Stimulated activated naive B cell treated with anti-CD40 and anti-IgM and Interleukin-4, amounts not matched to agents 10 μg/mL and 1 μg/mL and 100 μg/mL, for 72 hours (primary cell): ENCODE measurements at regions not wholly inside any gene's neighbourhood (a gene's known extent, or its start where the extent isn't known, plus 50 kb on each side); places are given as distances from the start of the nearest gene placed in this dataset.

ENCODE experiments used
- ATAC-seq, 2 donors: fragments of 150-1000 bp; cut with Tn5 transposase; replicated peaks; 2 replicates each; pipeline ENCODE4 v1.10.0; 2021; ENCODE audit warnings: moderate library complexity in 1 of 2
- DNase-seq: peaks from one replicate; pipeline ENCODE4 v3.0.0; 2021
- H3K27ac Mint-ChIP-seq: one replicate; pipeline ENCODE4 v1.8.0; 2022; ENCODE audit warnings: mild to moderate bottlenecking, mixed read lengths
- H3K27me3 Mint-ChIP-seq, 2 donors: one replicate each; pipeline ENCODE4 v1.8.0; 2022; ENCODE audit warnings: mixed read lengths in 2 of 2
- H3K36me3 Mint-ChIP-seq, 2 donors: one replicate each; pipeline ENCODE4 v1.8.0; 2022; ENCODE audit warnings: mixed read lengths in 2 of 2, mild to moderate bottlenecking in 1 of 2
- H3K4me1 Mint-ChIP-seq, 2 donors: one replicate each; pipeline ENCODE4 v1.8.0; 2022; ENCODE audit warnings: mixed read lengths in 2 of 2, mild to moderate bottlenecking in 1 of 2
- H3K4me3 Mint-ChIP-seq, 2 donors: one replicate each; pipeline ENCODE4 v1.8.0; 2022; ENCODE audit warnings: mild to moderate bottlenecking in 2 of 2, mixed read lengths in 2 of 2, moderate library complexity in 1 of 2
- H3K9me3 Mint-ChIP-seq, 2 donors: one replicate each; pipeline ENCODE4 v1.8.0; 2022; ENCODE audit warnings: mixed read lengths in 2 of 2, mild to moderate bottlenecking in 1 of 2

- H3K9me3 Mint-ChIP-seq: no peaks in the 10 kb centered on the region
- H3K36me3 Mint-ChIP-seq: no peaks in the 10 kb centered on the region
- no peaks in the 10 kb centered on the region for H3K4me1 Mint-ChIP-seq
- H3K27ac Mint-ChIP-seq: no peak overlapping the region
- H3K4me3 Mint-ChIP-seq: no peak overlapping the region
- H3K27me3 Mint-ChIP-seq: peaks cover 0 to 13% of the 10 kb centered on the region in 2 donors
- DNase-seq (no peak), ATAC-seq (no peak)
Measured at GRCh38 chr16:9409560-9410493, 318.4 kb downstream of the HAPSTR1 start.

- peaks cover 0 to 13% of the 10 kb centered on the region in 2 donors for H3K27me3 Mint-ChIP-seq
- ATAC-seq (no peak), DNase-seq (no peak)
- H3K4me1 Mint-ChIP-seq: no peaks in the 10 kb centered on the region
- no peak overlapping the region for H3K27ac Mint-ChIP-seq
- H3K4me3 Mint-ChIP-seq: no peak overlapping the region
- peaks cover 2 to 3% of the 10 kb centered on the region in 2 donors for H3K9me3 Mint-ChIP-seq
- peaks cover 0 to 2% of the 10 kb centered on the region in 2 donors for H3K36me3 Mint-ChIP-seq
Measured at GRCh38 chr16:9411426-9411825, 320.0 kb downstream of the HAPSTR1 start.

- no peak for ATAC-seq
- peaks cover 0 to 2% of the 10 kb centered on the region in 2 donors for H3K36me3 Mint-ChIP-seq
Measured at GRCh38 chr16:9412031-9412914, 320.8 kb downstream of the HAPSTR1 start.

GRCh38 chr16:9412915-9413264 lies 321.4 kb downstream of the HAPSTR1 start:
- no peak for ATAC-seq
- Mint-ChIP-seq H3K4me1 (no peaks in the 10 kb centered on the region), H3K4me3 (no peak overlapping the region)

More at GRCh38 chr16:9412031-9412914, 320.8 kb downstream of the HAPSTR1 start:
- Mint-ChIP-seq H3K4me3 (no peak overlapping the region), H3K27ac (no peak overlapping the region), H3K27me3 (peaks cover 0 to 13% of the 10 kb centered on the region in 2 donors), H3K9me3 (peaks cover 7 to 8% of the 10 kb centered on the region in 2 donors), H3K4me1 (no peaks in the 10 kb centered on the region)
- DNase-seq: no peak

GRCh38 chr16:9415545-9415944 lies 324.1 kb downstream of the HAPSTR1 start:
- H3K27ac Mint-ChIP-seq: no peak overlapping the region
- no peak for ATAC-seq

More at GRCh38 chr16:9412915-9413264, 321.4 kb downstream of the HAPSTR1 start:
- Mint-ChIP-seq H3K27me3 (peaks cover 0 to 13% of the 10 kb centered on the region in 2 donors), H3K9me3 (peaks cover 8 to 9% of the 10 kb centered on the region in 2 donors), H3K27ac (no peak overlapping the region), H3K36me3 (peaks cover 0 to 2% of the 10 kb centered on the region in 2 donors)
- DNase-seq: no peak

GRCh38 chr16:9417898-9418297 lies 326.5 kb downstream of the HAPSTR1 start:
- H3K4me3 Mint-ChIP-seq: no peak overlapping the region
- H3K36me3 Mint-ChIP-seq: peaks cover 0 to 2% of the 10 kb centered on the region in 2 donors
- DNase-seq (no peak), ATAC-seq (no peak)
- no peaks in the 10 kb centered on the region for H3K27me3 Mint-ChIP-seq
- H3K9me3 Mint-ChIP-seq: peaks cover 12 to 13% of the 10 kb centered on the region in 2 donors
- no peaks in the 10 kb centered on the region for H3K4me1 Mint-ChIP-seq
- no peak overlapping the region for H3K27ac Mint-ChIP-seq

More at GRCh38 chr16:9415545-9415944, 324.1 kb downstream of the HAPSTR1 start:
- Mint-ChIP-seq H3K4me1 (no peaks in the 10 kb centered on the region), H3K9me3 (peaks cover 8 to 9% of the 10 kb centered on the region in 2 donors), H3K36me3 (peaks cover 0 to 2% of the 10 kb centered on the region in 2 donors), H3K4me3 (no peak overlapping the region), H3K27me3 (peaks cover 0 to 7% of the 10 kb centered on the region in 2 donors)
- no peak for DNase-seq

GRCh38 chr16:9419161-9419560 lies 327.7 kb downstream of the HAPSTR1 start:
- no peak overlapping the region for H3K4me3 Mint-ChIP-seq
- no peaks in the 10 kb centered on the region for H3K4me1 Mint-ChIP-seq
- H3K9me3 Mint-ChIP-seq: peaks cover 12 to 13% of the 10 kb centered on the region in 2 donors
- ATAC-seq: no peak
- H3K36me3 Mint-ChIP-seq: peaks cover 0 to 2% of the 10 kb centered on the region in 2 donors
- no peak for DNase-seq
- no peak overlapping the region for H3K27ac Mint-ChIP-seq
- H3K27me3 Mint-ChIP-seq: no peaks in the 10 kb centered on the region

- H3K4me1 Mint-ChIP-seq: no peaks in the 10 kb centered on the region
- no peak overlapping the region for H3K27ac Mint-ChIP-seq
- no peak for ATAC-seq
- no peaks in the 10 kb centered on the region for H3K36me3 Mint-ChIP-seq
- no peak overlapping the region for H3K4me3 Mint-ChIP-seq
- no peak for DNase-seq
- H3K27me3 Mint-ChIP-seq: peaks cover 5 to 8% of the 10 kb centered on the region in 2 donors
- H3K9me3 Mint-ChIP-seq: peaks cover 3 to 4% of the 10 kb centered on the region in 2 donors
Measured at GRCh38 chr16:9422762-9423513, 331.5 kb downstream of the HAPSTR1 start.

- Mint-ChIP-seq H3K4me1 (no peaks in the 10 kb centered on the region), H3K27ac (no peak overlapping the region), H3K9me3 (peaks cover 3 to 4% of the 10 kb centered on the region in 2 donors), H3K27me3 (peaks cover 5 to 8% of the 10 kb centered on the region in 2 donors), H3K36me3 (no peaks in the 10 kb centered on the region), H3K4me3 (no peak overlapping the region)
- no peak for DNase-seq
- ATAC-seq: no peak
Measured at GRCh38 chr16:9425236-9425635, 333.8 kb downstream of the HAPSTR1 start.

GRCh38 chr16:9428355-9429005 lies 337.0 kb downstream of the HAPSTR1 start:
- Mint-ChIP-seq H3K4me3 (no peak overlapping the region), H3K4me1 (no peaks in the 10 kb centered on the region), H3K27ac (no peak overlapping the region), H3K36me3 (no peaks in the 10 kb centered on the region), H3K27me3 (peaks cover 8 to 21% of the 10 kb centered on the region in 2 donors), H3K9me3 (peaks cover 0 to 1% of the 10 kb centered on the region in 2 donors)
- DNase-seq (no peak), ATAC-seq (no peak)

GRCh38 chr16:9429646-9430330 lies 338.3 kb downstream of the HAPSTR1 start:
- Mint-ChIP-seq H3K27me3 (peaks cover 5 to 18% of the 10 kb centered on the region in 2 donors), H3K9me3 (peaks cover 0 to 1% of the 10 kb centered on the region in 2 donors), H3K36me3 (no peaks in the 10 kb centered on the region), H3K4me3 (no peak overlapping the region), H3K27ac (no peak overlapping the region), H3K4me1 (no peaks in the 10 kb centered on the region)
- DNase-seq (no peak), ATAC-seq (no peak)

- Mint-ChIP-seq H3K9me3 (peaks cover 4 to 5% of the 10 kb centered on the region in 2 donors), H3K27me3 (peaks cover 10 to 15% of the 10 kb centered on the region in 2 donors), H3K4me1 (no peaks in the 10 kb centered on the region), H3K27ac (no peak overlapping the region), H3K36me3 (no peaks in the 10 kb centered on the region), H3K4me3 (no peak overlapping the region)
- ATAC-seq (no peak), DNase-seq (no peak)
Measured at GRCh38 chr16:9434659-9435058, 343.2 kb downstream of the HAPSTR1 start.

GRCh38 chr16:9436175-9436574 lies 344.7 kb downstream of the HAPSTR1 start:
- Mint-ChIP-seq H3K4me3 (no peak overlapping the region), H3K36me3 (no peaks in the 10 kb centered on the region), H3K27ac (no peak overlapping the region), H3K27me3 (peaks cover 10 to 15% of the 10 kb centered on the region in 2 donors), H3K4me1 (no peaks in the 10 kb centered on the region), H3K9me3 (peaks cover 4 to 5% of the 10 kb centered on the region in 2 donors)
- no peak for DNase-seq
- no peak for ATAC-seq
